K562 (cell line): ENCODE measurements at regions not wholly inside any gene's neighbourhood (a gene's known extent, or its start where the extent isn't known, plus 50 kb on each side); places are given as distances from the start of the nearest gene placed in this dataset.

Experiments used
- ATAC-seq: fragments of 200-7000 bp; cut with Tn5 transposase; 3 replicates; pipeline ENCODE4 v1.9.1; 2020; ENCODE audit warnings: moderate library complexity
- BruUV-seq: library from RNA; stranded (reverse); fragments of 400-500 nt; replicated peaks from 2 replicates; lab custom pipeline; 2021; lab: Mats Ljungman, UMichigan
- CTCF ChIA-PET: fragments of 300-600 bp; formaldehyde crosslinking; extraction: SDS; loops from one replicate; lab custom pipeline; 2021; ENCODE audit warnings: low intra/inter-chr PET ratio; lab: Yijun Ruan, JAX
- POLR2A ChIA-PET: fragments of 300-600, 350-650 bp; sonication (Branson Sonifier 250); formaldehyde crosslinking; extraction: SDS; loops from one replicate; lab custom pipeline; 2021; ENCODE audit warnings: antibody characterized with exemption, inconsistent platforms; lab: Yijun Ruan, JAX
- DNase-seq, 4 experiments: peaks; one replicate each; pipeline versions ENCODE4 v3.0.0 to v3.0.0-alpha.2; 2011 to 2018; ENCODE audit warnings: low spot score in 3 of 4, mixed read lengths in 3 of 4; ENCODE audit errors: extremely low read depth in 1 of 4
- FAIRE-seq: peaks from 2 replicates; lab custom pipeline; 2011; peaks lifted over from hg19 to GRCh38; lab: Jason Lieb, UNC
- H2AFZ ChIP-seq: 2 replicates; pipeline ENCODE4 v1.6.0; 2011; ENCODE audit warnings: low read depth, low read length, control low read depth, inconsistent platforms
- H3K27ac ChIP-seq: fragments of 200-600 bp; 3 replicates; pipeline ENCODE4 v1.8.0; 2011; ENCODE audit warnings: low read depth, mild to moderate bottlenecking, control low read depth, inconsistent platforms, low read length, moderate library complexity, mixed read lengths; ENCODE audit errors: extremely low read depth
- H3K27me3 ChIP-seq, 2 experiments: fragments of 300-600 bp in 1 of 2; 2 replicates in 1 of 2; 3 replicates in 1 of 2; pipeline versions ENCODE4 v1.6.0 to v1.8.0; 2011; ENCODE audit warnings: inconsistent platforms in 2 of 2, low read length in 2 of 2, mild to moderate bottlenecking in 1 of 2, mixed read lengths in 1 of 2, moderate library complexity in 1 of 2; ENCODE audit not compliant: control insufficient read depth in 2 of 2, insufficient read depth in 2 of 2
- H3K36me3 ChIP-seq: fragments of 300-600 bp; 3 replicates; pipeline ENCODE4 v1.8.0; 2011; ENCODE audit warnings: mild to moderate bottlenecking, low read length, inconsistent platforms; ENCODE audit not compliant: control insufficient read depth, insufficient read depth
- H3K4me1 ChIP-seq, 2 experiments: fragments of 200-600 bp in 1 of 2; replicated peaks in 1 of 2; 2 replicates in 1 of 2; 3 replicates in 1 of 2; pipeline versions ENCODE4 v1.5.1 to v1.8.0; 2011; ENCODE audit warnings: inconsistent platforms in 2 of 2, low read length in 2 of 2, mild to moderate bottlenecking in 1 of 2, mixed read lengths in 1 of 2, moderate library complexity in 1 of 2; ENCODE audit not compliant: control insufficient read depth in 2 of 2, insufficient read depth in 2 of 2
- H3K4me2 ChIP-seq: 2 replicates; pipeline ENCODE4 v1.6.1; 2011; ENCODE audit warnings: low read length, control low read depth, inconsistent platforms, mixed read lengths; ENCODE audit not compliant: insufficient read depth
- H3K4me3 ChIP-seq: fragments of 200-600 bp; sonication (generic), shearing (Covaris generic); 2 replicates; pipeline ENCODE4 v1.5.1; 2016; ENCODE audit warnings: control low read depth, inconsistent platforms
- H3K79me2 ChIP-seq: fragments of 200-600 bp; 3 replicates; pipeline ENCODE4 v1.8.0; 2011; ENCODE audit warnings: low read length, inconsistent platforms; ENCODE audit not compliant: control insufficient read depth, insufficient read depth
- H3K9ac ChIP-seq, 2 experiments: 2 replicates each; pipeline versions ENCODE4 v1.6.0 to v1.6.1; 2011; ENCODE audit warnings: low read depth in 2 of 2, low read length in 2 of 2, control low read depth in 1 of 2, inconsistent platforms in 1 of 2, mild to moderate bottlenecking in 1 of 2, mixed read lengths in 1 of 2; ENCODE audit not compliant: insufficient read depth in 1 of 2
- H3K9me1 ChIP-seq: one replicate; pipeline ENCODE4 v1.6.0; 2011; ENCODE audit warnings: inconsistent platforms, mild to moderate bottlenecking, low read length, moderate library complexity; ENCODE audit not compliant: control insufficient read depth, insufficient read depth
- H3K9me3 ChIP-seq: replicated peaks from 2 replicates; pipeline ENCODE4 v1.5.1; 2011; ENCODE audit warnings: low read depth, low read length, inconsistent platforms; ENCODE audit not compliant: control insufficient read depth, insufficient read depth
- H4K20me1 ChIP-seq: replicated peaks from 2 replicates; pipeline ENCODE4 v1.6.1; 2011; ENCODE audit warnings: low read length, inconsistent platforms, mixed read lengths; ENCODE audit not compliant: control insufficient read depth, insufficient read depth
- BRD4 ChIP-seq: fragments of 200-600 bp; sonication (generic); IDR thresholded peaks from 2 replicates; pipeline ENCODE4 v1.6.1; 2017; ENCODE audit warnings: inconsistent platforms
- ETV1 ChIP-seq: fragments of 450-650 bp; conservative IDR thresholded peaks from 2 replicates; pipeline ENCODE4 v1.6.1; 2016; ENCODE audit warnings: missing genetic modification characterization, control low read depth, low read depth, missing compliant biosample characterization
- GTF2A2 ChIP-seq: IDR thresholded peaks from 2 replicates; pipeline ENCODE4 v1.6.1; 2016; ENCODE audit warnings: mild to moderate bottlenecking, missing genetic modification characterization, missing compliant biosample characterization
- KAT2B ChIP-seq: IDR thresholded peaks from one replicate; pipeline ENCODE4 v1.6.1; 2012; ENCODE audit warnings: low read depth, mild to moderate bottlenecking, control low read depth, inconsistent platforms, low read length, moderate library complexity
- MAFF ChIP-seq: IDR thresholded peaks from 2 replicates; pipeline ENCODE4 v1.6.1; 2012; ENCODE audit warnings: low read length, improper control_type of control experiment
- MBD1 ChIP-seq: fragments of 250-450 bp; sonication (Bioruptor Pico); IDR thresholded peaks from 2 replicates; pipeline ENCODE4 v1.8.0; 2022; ENCODE audit warnings: inconsistent platforms
- NR2F6 ChIP-seq: fragments of 450-650 bp; formaldehyde crosslinking; IDR thresholded peaks from 2 replicates; pipeline ENCODE4 v1.4.0; 2020; ENCODE audit warnings: mild to moderate bottlenecking
- REST ChIP-seq, 2 experiments: fragments of 450-650 bp; formaldehyde crosslinking in 1 of 2; IDR thresholded peaks; 2 replicates each; pipeline versions ENCODE4 v1.4.0 to v1.6.1; 2014 to 2020; ENCODE audit warnings: mild to moderate bottlenecking in 2 of 2, borderline replicate concordance in 1 of 2, low read depth in 1 of 2
- SLC30A9 ChIP-seq: fragments of 250-450 bp; sonication (Bioruptor Pico); IDR thresholded peaks from 2 replicates; pipeline ENCODE4 v1.8.0; 2022; ENCODE audit warnings: mild to moderate bottlenecking, moderate library complexity
- U2AF1 ChIP-seq: fragments of 200-400 bp; formaldehyde crosslinking; optimal IDR thresholded peaks from 2 replicates; pipeline ENCODE3; 2017; ENCODE audit warnings: mild to moderate bottlenecking, low read depth, low read length, moderate library complexity
- ZBTB1 ChIP-seq: sonication (generic); formaldehyde crosslinking; IDR thresholded peaks from 2 replicates; pipeline ENCODE4 v1.8.1; 2023; ENCODE audit warnings: missing genetic modification reagents, low read depth, mild to moderate bottlenecking, borderline replicate concordance
- ZFP1 ChIP-seq: fragments of 450-650 bp; formaldehyde crosslinking; IDR thresholded peaks from 2 replicates; pipeline ENCODE4 v1.4.0; 2020; ENCODE audit warnings: mild to moderate bottlenecking, mixed read lengths
- ZNF316 ChIP-seq: fragments of 450-650 bp; IDR thresholded peaks from 2 replicates; pipeline ENCODE4 v1.6.1; 2016
- ZNF586 ChIP-seq: fragments of 450-650 bp; formaldehyde crosslinking; conservative IDR thresholded peaks from 2 replicates; pipeline ENCODE4 v1.4.0; 2020; ENCODE audit warnings: mild to moderate bottlenecking, moderate library complexity
- WGBS: fragments of 100-300 bp; shearing (Covaris generic); methylation state at CpG from one replicate; pipeline ENCODE4 v1.1.6; 2016; ENCODE audit warnings: low coverage, mixed read lengths; ENCODE audit not compliant: insufficient coverage; ENCODE audit errors: missing lambda C conversion rate; 5-methylcytosine and 5-hydroxymethylcytosine counted together
- in situ Hi-C: fragments of 300-500 bp; cut with MboI; formaldehyde crosslinking; loops from 4 replicates; pipeline ENCODE4 v1.15.0; 2018; ENCODE audit warnings: inconsistent platforms, mixed read lengths
- intact Hi-C: fragments of 100-400 bp; cut with micrococcal nuclease; formaldehyde crosslinking; loops from 2 replicates; pipeline ENCODE4 v1.14.2; 2022

GRCh38 chr6:105596284-105596755 lies 193.4 kb upstream of the PREP start (continued):
- TF ChIP-seq MBD1 (no peak), BRD4 (no peak), NR2F6 (CRISPR knock-in tag) (no peak)

GRCh38 chr6:105595829-105596228 lies 192.9 kb upstream of the PREP start:
- WGBS = 0% methylated on average over 1 of the region's 1 CpG
- no peak overlapping the region for H2AFZ ChIP-seq
- H3K79me2 ChIP-seq = no peaks in the 10 kb centered on the region
- H3K27me3 ChIP-seq = peaks cover 0 to 4% of the 10 kb centered on the region in 2 experiments; a peak in 2 of 5 replicates
- in situ Hi-C loops = no loop called here
- CTCF ChIA-PET = no interaction called here
- H3K9me3 ChIP-seq = no peaks in the 10 kb centered on the region
- H3K4me2 ChIP-seq = no peak overlapping the region
- BruUV-seq = no TSS peak
- no peak for DNase-seq
- intact Hi-C loops = no loop called here
- H3K9me1 ChIP-seq = no peaks in the 10 kb centered on the region
- POLR2A ChIA-PET = no interaction called here
- no peaks in the 10 kb centered on the region; a peak in 1 of 5 replicates for H3K4me1 ChIP-seq
- no peak for ATAC-seq
- H4K20me1 ChIP-seq = no peaks in the 10 kb centered on the region
- no peak overlapping the region for H3K4me3 ChIP-seq
- no peak for FAIRE-seq
- no peak overlapping the region for H3K9ac ChIP-seq
- no peaks in the 10 kb centered on the region for H3K36me3 ChIP-seq
- H3K27ac ChIP-seq = no peak overlapping the region
- TF ChIP-seq ZBTB1 (CRISPR knock-in tag) = no peak
- no peak for TF ChIP-seq SLC30A9
- no peak for TF ChIP-seq REST (IDR thresholded peaks at IDR 0.05; ENCODE audit: borderline replicate concordance)
- TF ChIP-seq REST (CRISPR knock-in tag; IDR thresholded peaks at IDR 0.05; ENCODE audit: low read depth) = no peak
- no peak for TF ChIP-seq ETV1 (tag)
- TF ChIP-seq GTF2A2 = no peak
- TF ChIP-seq ZNF586 (CRISPR knock-in tag) = no peak
- TF ChIP-seq MAFF = no peak
- no peak for TF ChIP-seq ZNF316
- TF ChIP-seq KAT2B = no peak
- no peak for TF ChIP-seq ZFP1
- TF ChIP-seq U2AF1 = no peak
